ENCODE measurements at regions not wholly inside any gene's neighbourhood (a gene's known extent, or its start where the extent isn't known, plus 50 kb on each side); places are given as distances from the start of the nearest gene placed in this dataset.

DNA sequence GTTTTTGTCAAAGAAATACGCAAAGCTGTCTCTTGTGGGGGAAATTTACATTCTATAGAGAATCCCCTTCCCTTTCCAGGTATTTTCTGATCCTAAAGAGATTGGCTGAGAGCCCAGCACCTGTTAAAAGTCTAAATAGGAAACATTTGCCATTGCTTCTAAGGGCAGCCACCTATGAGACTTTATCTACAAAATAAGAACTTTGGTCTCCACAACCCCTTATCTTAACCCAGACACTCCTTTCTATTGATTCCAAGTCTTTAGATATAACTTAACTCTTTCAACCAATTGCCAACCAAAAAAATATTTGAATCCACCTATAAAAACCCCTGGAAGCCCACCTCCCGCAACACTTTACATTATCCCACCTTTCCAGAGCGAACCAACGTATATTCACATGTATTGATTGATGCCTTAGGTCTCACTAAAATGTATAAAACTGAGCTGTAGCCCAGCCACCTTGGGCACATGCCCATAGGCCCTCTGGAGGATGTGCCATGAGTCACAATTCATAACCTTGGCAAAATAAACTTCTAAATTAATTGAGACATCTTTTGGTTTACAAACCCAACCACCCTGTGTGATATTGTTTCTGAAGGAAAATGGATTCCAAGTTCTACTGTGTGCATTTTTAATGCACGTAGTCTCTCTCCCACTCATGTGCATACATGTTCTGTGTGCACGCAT, 211.4 kb downstream of the GAS1 start:
- no peaks in the 10 kb centered on the region for H3K9me3 Mint-ChIP-seq (ENCODE audit: insufficient read depth)
- H4K20me1 ChIP-seq (ENCODE audit: control insufficient read depth, insufficient read depth, low read length, poor library complexity, severe bottlenecking) = no peaks in the 10 kb centered on the region
- WGBS (ENCODE audit: insufficient coverage) = no CpG with 5 or more reads among the region's 6 CpGs
- no peak overlapping the region for H3K27ac ChIP-seq (ENCODE audit: low read length in 2 of 2)
- H3K79me2 ChIP-seq (ENCODE audit: control insufficient read depth, insufficient read depth, low read length) = no peaks in the 10 kb centered on the region
- ChIA-PET POLR2A (no interaction called here), CTCF (no interaction called here)
- no peaks in the 10 kb centered on the region for H3K36me3 ChIP-seq (replicated peaks in 1 of 2; ENCODE audit: control extremely low read depth in 1 of 2, control insufficient read depth in 1 of 2, extremely low read depth in 1 of 2, insufficient read depth in 2 of 2, low read length in 1 of 2)
- no peaks in the 10 kb centered on the region for H3K4me1 ChIP-seq (ENCODE audit: control insufficient read depth in 2 of 2, insufficient read depth in 2 of 2, low read length in 2 of 2)
- DNase-seq (no peak), ATAC-seq (ENCODE audit: low read depth) (no peak)
- no peaks in the 10 kb centered on the region for H3K27me3 ChIP-seq (replicated peaks in 1 of 4; ENCODE audit: control extremely low read depth in 1 of 4, control insufficient read depth in 3 of 4, insufficient read depth in 4 of 4, low read length in 3 of 4)
- no peak overlapping the region for H3K4me2 ChIP-seq (replicated peaks; ENCODE audit: low read depth, low read length, poor library complexity, severe bottlenecking)
- no peak overlapping the region for H3K9ac ChIP-seq (ENCODE audit: low read length)
- H2AFZ ChIP-seq (ENCODE audit: insufficient read depth, low read depth, low read length, poor library complexity, severe bottlenecking) = no peak overlapping the region
- no peaks in the 10 kb centered on the region for H3K4me1 Mint-ChIP-seq
- H3K4me3 Mint-ChIP-seq = no peak overlapping the region
- no peak overlapping the region for H3K27ac Mint-ChIP-seq
- no peaks in the 10 kb centered on the region for H3K27me3 Mint-ChIP-seq
- H3K4me3 ChIP-seq (ENCODE audit: control extremely low read depth in 1 of 5, extremely low read depth in 1 of 5, insufficient read depth in 1 of 5, low read depth in 2 of 5, low read length in 4 of 5) = no peak overlapping the region
- no peaks in the 10 kb centered on the region for H3K9me3 ChIP-seq (ENCODE audit: control extremely low read depth in 1 of 3, control insufficient read depth in 2 of 3, insufficient read depth in 1 of 3, low read length in 2 of 3)
- intact Hi-C loops (cut with micrococcal nuclease) = no loop called here
- TF ChIP-seq, protein P1, sequence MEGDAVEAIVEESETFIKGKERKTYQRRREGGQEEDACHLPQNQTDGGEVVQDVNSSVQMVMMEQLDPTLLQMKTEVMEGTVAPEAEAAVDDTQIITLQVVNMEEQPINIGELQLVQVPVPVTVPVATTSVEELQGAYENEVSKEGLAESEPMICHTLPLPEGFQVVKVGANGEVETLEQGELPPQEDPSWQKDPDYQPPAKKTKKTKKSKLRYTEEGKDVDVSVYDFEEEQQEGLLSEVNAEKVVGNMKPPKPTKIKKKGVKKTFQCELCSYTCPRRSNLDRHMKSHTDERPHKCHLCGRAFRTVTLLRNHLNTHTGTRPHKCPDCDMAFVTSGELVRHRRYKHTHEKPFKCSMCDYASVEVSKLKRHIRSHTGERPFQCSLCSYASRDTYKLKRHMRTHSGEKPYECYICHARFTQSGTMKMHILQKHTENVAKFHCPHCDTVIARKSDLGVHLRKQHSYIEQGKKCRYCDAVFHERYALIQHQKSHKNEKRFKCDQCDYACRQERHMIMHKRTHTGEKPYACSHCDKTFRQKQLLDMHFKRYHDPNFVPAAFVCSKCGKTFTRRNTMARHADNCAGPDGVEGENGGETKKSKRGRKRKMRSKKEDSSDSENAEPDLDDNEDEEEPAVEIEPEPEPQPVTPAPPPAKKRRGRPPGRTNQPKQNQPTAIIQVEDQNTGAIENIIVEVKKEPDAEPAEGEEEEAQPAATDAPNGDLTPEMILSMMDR (IDR thresholded peaks at IDR 0.05) = no peak
- TF ChIP-seq EZH2 (IDR thresholded peaks at IDR 0.05; ENCODE audit: borderline replicate concordance, insufficient read depth, low read depth, low read length, poor library complexity, severe bottlenecking) = no peak

DNA sequence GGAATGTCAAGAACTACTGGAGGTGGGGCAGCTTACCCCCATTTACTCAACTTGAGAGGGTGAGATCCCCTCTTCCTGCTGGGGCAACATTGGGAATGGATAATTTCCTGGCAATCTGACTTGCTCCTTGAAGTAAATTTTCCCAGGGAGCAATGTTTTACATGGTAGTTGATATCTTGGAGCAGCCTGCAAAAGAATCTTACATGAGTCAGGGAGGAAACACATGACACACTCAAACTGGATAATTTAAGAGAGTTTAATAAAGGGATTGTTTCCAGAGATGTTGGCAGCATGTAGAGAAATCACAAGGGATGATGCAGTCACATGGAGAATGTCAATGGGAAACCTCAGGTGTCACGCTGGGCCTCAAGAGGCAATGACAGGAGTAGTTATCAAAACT, 212.5 kb downstream of the GAS1 start:
- POLR2A ChIA-PET = no interaction called here
- Histone ChIP-seq H4K20me1 (ENCODE audit: control insufficient read depth, insufficient read depth, low read length, poor library complexity, severe bottlenecking) (no peaks in the 10 kb centered on the region), H3K4me2 (replicated peaks; ENCODE audit: low read depth, low read length, poor library complexity, severe bottlenecking) (no peak overlapping the region), H3K36me3 (replicated peaks in 1 of 2; ENCODE audit: control extremely low read depth in 1 of 2, control insufficient read depth in 1 of 2, extremely low read depth in 1 of 2, insufficient read depth in 2 of 2, low read length in 1 of 2) (no peaks in the 10 kb centered on the region), H3K79me2 (ENCODE audit: control insufficient read depth, insufficient read depth, low read length) (no peaks in the 10 kb centered on the region), H3K4me1 (ENCODE audit: control insufficient read depth in 2 of 2, insufficient read depth in 2 of 2, low read length in 2 of 2) (no peaks in the 10 kb centered on the region), H3K27ac (ENCODE audit: low read length in 2 of 2) (no peak overlapping the region), H2AFZ (ENCODE audit: insufficient read depth, low read depth, low read length, poor library complexity, severe bottlenecking) (no peak overlapping the region), H3K27me3 (replicated peaks in 1 of 4; ENCODE audit: control extremely low read depth in 1 of 4, control insufficient read depth in 3 of 4, insufficient read depth in 4 of 4, low read length in 3 of 4) (no peaks in the 10 kb centered on the region), H3K9me3 (ENCODE audit: control extremely low read depth in 1 of 3, control insufficient read depth in 2 of 3, insufficient read depth in 1 of 3, low read length in 2 of 3) (no peaks in the 10 kb centered on the region), H3K9ac (ENCODE audit: low read length) (no peak overlapping the region), H3K4me3 (ENCODE audit: control extremely low read depth in 1 of 5, extremely low read depth in 1 of 5, insufficient read depth in 1 of 5, low read depth in 2 of 5, low read length in 4 of 5) (no peak overlapping the region)
- H3K4me1 Mint-ChIP-seq = no peaks in the 10 kb centered on the region
- ATAC-seq (ENCODE audit: low read depth) (no peak), DNase-seq (no peak)
- no peak overlapping the region for H3K4me3 Mint-ChIP-seq
- no peaks in the 10 kb centered on the region for H3K27me3 Mint-ChIP-seq
- intact Hi-C loops (cut with micrococcal nuclease) = no loop called here
- no peaks in the 10 kb centered on the region for H3K9me3 Mint-ChIP-seq (ENCODE audit: insufficient read depth)
- TF ChIP-seq EZH2 (IDR thresholded peaks at IDR 0.05; ENCODE audit: borderline replicate concordance, insufficient read depth, low read depth, low read length, poor library complexity, severe bottlenecking) = no peak
- TF ChIP-seq, protein P1 (IDR thresholded peaks at IDR 0.05) = no peak
- CTCF ChIA-PET = no interaction called here
- WGBS (ENCODE audit: insufficient coverage) = no CpG with 5 or more reads among the region's 1 CpG
- no peak overlapping the region for H3K27ac Mint-ChIP-seq
